Brain microvascular endothelial cell (primary cell): ENCODE measurements at regions not wholly inside any gene's neighbourhood (a gene's known extent, or its start where the extent isn't known, plus 50 kb on each side); places are given as distances from the start of the nearest gene placed in this dataset.
A peak's percentile ranks its signal among the peaks of the same experiment; 100 is the strongest.
"Not testable (repeated sequence)": the region's sequence is repeated elsewhere in the genome, so short reads cannot be mapped to it uniquely, and the experiment has no call there.

Experiments used
- DNase-seq: peaks from one replicate; pipeline ENCODE4 v3.0.0-alpha.2; 2020
- H3K27ac ChIP-seq: fragments of 250-450 bp; sonication (Bioruptor Pico); 2 replicates; pipeline ENCODE4 v1.5.1; 2020; ENCODE audit warnings: mild to moderate bottlenecking, moderate library complexity
- H3K27me3 ChIP-seq: fragments of 250-450 bp; sonication (Bioruptor Pico); replicated peaks from 2 replicates; pipeline ENCODE4 v1.5.1; 2020; ENCODE audit warnings: mild to moderate bottlenecking
- H3K36me3 ChIP-seq: fragments of 250-450 bp; sonication (Bioruptor Pico); replicated peaks from 2 replicates; pipeline ENCODE4 v1.5.1; 2020; ENCODE audit warnings: mild to moderate bottlenecking
- H3K4me3 ChIP-seq: 2 replicates; pipeline ENCODE4 v1.5.1; 2011; ENCODE audit warnings: low read depth, mild to moderate bottlenecking, control low read depth, low read length, moderate library complexity
- CTCF ChIP-seq: IDR thresholded peaks from 2 replicates; pipeline ENCODE4 v1.5.1; 2011; ENCODE audit warnings: low read depth, mild to moderate bottlenecking, moderate library complexity, low read length, control low read depth, inconsistent platforms; ENCODE audit errors: missing control alignments
- in situ Hi-C: cut with HindIII; loops from 2 replicates; pipeline ENCODE4 v1.10.0; 2017; ENCODE audit warnings: low sequenced_read_pairs, low pct_ligation_motif_present

DNA sequence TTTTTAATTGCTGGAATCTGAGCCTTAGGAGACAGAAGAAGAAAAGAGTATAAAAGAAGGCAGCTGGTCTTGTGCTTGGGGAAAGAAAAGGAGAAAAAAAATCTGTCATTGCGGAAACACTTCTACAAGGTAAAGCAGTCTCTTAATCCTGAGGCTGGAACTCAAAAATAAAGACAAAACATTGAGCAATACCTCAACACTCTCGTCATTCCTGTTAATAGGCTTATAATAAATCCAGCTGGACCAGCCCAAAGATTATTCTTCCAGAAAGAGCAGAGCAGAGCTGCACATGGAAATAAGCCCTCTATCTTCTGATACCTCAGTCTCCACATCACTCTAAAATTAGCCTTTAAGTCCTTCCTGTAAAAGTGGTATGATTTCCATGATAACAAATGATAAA lies 62.0 kb upstream of the HIVEP1 start:
- no peak for TF ChIP-seq CTCF
- in situ Hi-C loops = no loop called here
- no peak overlapping the region for H3K27ac ChIP-seq

DNA sequence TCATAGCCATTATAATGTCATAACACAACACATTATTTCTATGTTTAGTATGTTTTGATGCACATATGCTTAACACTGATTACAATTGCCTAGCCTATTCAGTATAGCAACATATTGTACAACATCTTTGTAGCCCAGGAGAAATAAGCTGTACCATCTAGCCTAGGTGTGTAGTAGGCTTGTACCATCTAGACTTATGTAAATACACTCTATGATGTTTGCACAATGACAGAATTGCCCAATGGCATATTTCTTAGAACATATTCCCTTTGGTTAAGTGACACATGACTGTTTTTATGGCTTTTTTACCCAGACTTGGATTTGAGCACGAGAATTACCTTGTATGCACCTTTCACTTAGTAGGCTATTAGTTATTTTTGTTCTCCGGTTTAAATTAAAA lies 64.5 kb upstream of the HIVEP1 start:
- Histone ChIP-seq H3K27me3 (no peaks in the 10 kb centered on the region), H3K36me3 (no peaks in the 10 kb centered on the region), H3K27ac (no peak overlapping the region), H3K4me3 (no peak overlapping the region)
- TF ChIP-seq CTCF = no peak
- in situ Hi-C loops = no loop called here
- DNase-seq = no peak

More for the DNA sequence above, 62.0 kb upstream of the HIVEP1 start:
- Histone ChIP-seq H3K4me3 (no peak overlapping the region), H3K27me3 (no peaks in the 10 kb centered on the region), H3K36me3 (no peaks in the 10 kb centered on the region)
- DNase-seq = no peak

GRCh38 chr6:11947063-11947462 lies 65.0 kb upstream of the HIVEP1 start:
- no peaks in the 10 kb centered on the region for H3K36me3 ChIP-seq
- H3K27ac ChIP-seq = no peak overlapping the region
- TF ChIP-seq CTCF = peak; percentile 52
- no peaks in the 10 kb centered on the region for H3K27me3 ChIP-seq
- in situ Hi-C loops = no loop called here
- H3K4me3 ChIP-seq = no peak overlapping the region
- no peak for DNase-seq

DNA sequence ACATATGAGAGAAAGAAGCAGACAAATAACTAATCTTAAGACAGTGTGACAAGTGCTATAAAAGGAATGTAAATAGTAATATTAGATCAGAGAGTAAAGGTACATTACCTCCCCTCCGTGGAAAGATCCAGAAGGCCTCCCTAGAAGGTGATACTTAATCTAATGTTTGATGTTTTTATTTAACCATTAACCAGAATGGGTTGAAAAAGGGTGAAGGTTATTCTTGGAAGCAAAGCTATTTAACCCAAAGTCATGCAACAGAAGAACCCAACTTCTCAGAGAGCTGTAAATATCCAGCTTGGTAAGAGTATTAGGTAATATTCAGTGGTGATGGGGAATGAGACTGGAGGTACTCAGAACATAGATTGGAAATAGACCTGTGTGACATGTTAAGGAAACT lies 68.0 kb upstream of the HIVEP1 start:
- no peak overlapping the region for H3K27ac ChIP-seq

GRCh38 chr6:11943060-11943459 lies 69.1 kb upstream of the HIVEP1 start:
- Histone ChIP-seq H3K27ac (no peak overlapping the region), H3K27me3 (no peaks in the 10 kb centered on the region), H3K4me3 (no peak overlapping the region), H3K36me3 (no peaks in the 10 kb centered on the region)
- TF ChIP-seq CTCF = no peak
- in situ Hi-C loops = no loop called here
- no peak for DNase-seq

More for the DNA sequence above, 68.0 kb upstream of the HIVEP1 start:
- TF ChIP-seq CTCF = no peak
- Histone ChIP-seq H3K36me3 (no peaks in the 10 kb centered on the region), H3K27me3 (no peaks in the 10 kb centered on the region), H3K4me3 (no peak overlapping the region)
- in situ Hi-C loops = no loop called here
- DNase-seq = no peak

DNA sequence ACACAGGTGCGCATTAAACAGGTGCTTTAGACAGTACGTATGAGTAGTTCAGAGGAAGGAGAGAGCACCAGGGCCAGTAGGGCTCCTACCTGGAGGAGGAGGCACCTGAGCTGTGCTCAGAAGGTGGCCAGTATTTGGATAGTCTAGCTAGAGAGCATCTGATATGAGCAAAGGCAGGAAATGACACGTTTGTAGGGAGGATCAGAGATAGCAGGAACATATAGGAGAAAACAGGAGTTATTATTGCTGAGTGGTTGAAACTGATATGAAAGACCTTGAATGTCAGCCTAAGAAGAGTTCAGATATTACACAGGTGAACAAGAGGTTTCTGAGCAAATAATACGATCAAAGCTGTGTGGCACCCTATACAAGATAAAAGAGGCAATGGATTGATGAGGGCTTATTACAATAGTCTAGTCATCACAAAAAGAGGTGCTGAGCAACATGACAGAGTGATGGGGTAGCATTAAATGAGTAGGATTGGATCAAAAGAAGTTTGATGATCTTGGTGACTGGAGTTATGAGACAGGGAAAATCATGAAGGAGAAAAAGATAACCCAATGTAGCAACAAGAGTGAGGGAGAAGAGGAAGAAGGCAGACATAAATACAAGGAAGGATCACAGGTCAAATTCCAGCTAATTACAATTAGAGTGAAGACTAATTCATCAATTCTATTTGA lies 69.8 kb upstream of the HIVEP1 start:
- in situ Hi-C loops = no loop called here
- no peak for DNase-seq
- Histone ChIP-seq H3K27ac (no peak overlapping the region), H3K4me3 (no peak overlapping the region), H3K27me3 (no peaks in the 10 kb centered on the region), H3K36me3 (no peaks in the 10 kb centered on the region)
- no peak for TF ChIP-seq CTCF

DNA sequence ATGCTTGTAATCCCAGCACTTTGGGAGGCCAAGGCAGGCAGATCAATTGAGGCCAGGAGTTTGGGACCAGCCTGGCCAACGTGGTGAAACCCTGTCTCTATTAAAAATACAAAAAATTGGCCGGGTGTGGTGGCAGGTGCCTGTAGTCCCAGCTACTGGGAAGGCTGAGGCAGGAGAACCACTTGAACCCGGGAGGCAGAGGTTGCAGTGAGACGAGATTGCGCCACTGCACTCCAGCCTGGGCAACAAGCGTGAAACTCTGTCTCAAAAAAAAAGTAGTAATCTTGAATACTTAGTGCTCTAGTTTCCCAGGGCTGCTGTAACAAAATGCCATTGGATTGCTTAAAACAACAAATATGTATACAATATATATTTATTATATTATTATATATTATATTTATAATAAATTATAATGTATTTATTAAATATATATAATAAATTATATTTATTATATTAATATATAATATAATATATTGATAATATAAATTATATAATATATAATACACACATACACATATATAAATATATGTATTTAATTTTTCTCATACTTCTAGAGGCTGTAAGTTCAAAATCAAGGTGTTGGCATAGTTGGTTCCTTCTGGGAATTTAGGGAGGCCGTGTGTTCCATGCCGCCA lies 71.5 kb upstream of the HIVEP1 start:
- in situ Hi-C loops, H3K27me3 ChIP-seq, H3K36me3 ChIP-seq, DNase-seq, H3K4me3 ChIP-seq, H3K27ac ChIP-seq: not testable (repeated sequence)
